ENCODE measurements at regions not wholly inside any gene's neighbourhood (a gene's known extent, or its start where the extent isn't known, plus 50 kb on each side); places are given as distances from the start of the nearest gene placed in this dataset.

GRCh38 chr9:118975736-118976135 lies 393.5 kb downstream of the BRINP1 start:
- H3K79me2 ChIP-seq (ENCODE audit: control insufficient read depth, insufficient read depth, low read length): no peaks in the 10 kb centered on the region
- H3K36me3 ChIP-seq (ENCODE audit: control insufficient read depth in 2 of 2, insufficient read depth in 2 of 2, low read length in 1 of 2): no peaks in the 10 kb centered on the region
- DNase-seq (ENCODE audit: low read depth, low spot score): no peak
- H3K4me1 ChIP-seq (ENCODE audit: control insufficient read depth, insufficient read depth, low read length): no peaks in the 10 kb centered on the region
- H3K9ac ChIP-seq (ENCODE audit: control insufficient read depth, insufficient read depth, low read length): no peak overlapping the region
- RAD21 ChIA-PET (ENCODE audit: unreplicated experiment): no interaction called here
- in situ Hi-C loops (cut with MboI) (no loop called here), intact Hi-C loops (cut with micrococcal nuclease; ENCODE audit: unreplicated experiment) (loop anchor here (5.0 kb wide), 1 partner anchor 453 kb away; no protein-coding TSS in a partner anchor)
- H3K4me3 ChIP-seq: no peak overlapping the region
- no peak overlapping the region for H3K4me2 ChIP-seq (ENCODE audit: control insufficient read depth, insufficient read depth)
- H3K27ac ChIP-seq (ENCODE audit: control insufficient read depth, insufficient read depth): no peak overlapping the region
- SMC1A ChIA-PET (ENCODE audit: uncharacterized antibody, unreplicated experiment): no interaction called here
- no peak for ATAC-seq
- no peak for TF ChIP-seq CREB1 (IDR thresholded peaks at IDR 0.05; ENCODE audit: low read depth)
- no peak for TF ChIP-seq SPI1 (IDR thresholded peaks at IDR 0.05; ENCODE audit: borderline replicate concordance, insufficient read depth, low read depth, low read length)
- TF ChIP-seq HDAC6 (IDR thresholded peaks at IDR 0.05; ENCODE audit: unreplicated experiment): no peak
- no peak for TF ChIP-seq IRF5 (IDR thresholded peaks at IDR 0.05; ENCODE audit: borderline replicate concordance)
- TF ChIP-seq CTCF (IDR thresholded peaks at IDR 0.05 in 2 of 3, conservative IDR thresholded peaks at IDR 0.05 in 1 of 3; ENCODE audit: control insufficient read depth in 2 of 3, extremely low read depth in 1 of 3, insufficient read depth in 1 of 3, low read depth in 3 of 3, low read length in 3 of 3): no peak
- TF ChIP-seq ESRRA (IDR thresholded peaks at IDR 0.05; ENCODE audit: low read length): no peak
- TF ChIP-seq, protein P1, sequence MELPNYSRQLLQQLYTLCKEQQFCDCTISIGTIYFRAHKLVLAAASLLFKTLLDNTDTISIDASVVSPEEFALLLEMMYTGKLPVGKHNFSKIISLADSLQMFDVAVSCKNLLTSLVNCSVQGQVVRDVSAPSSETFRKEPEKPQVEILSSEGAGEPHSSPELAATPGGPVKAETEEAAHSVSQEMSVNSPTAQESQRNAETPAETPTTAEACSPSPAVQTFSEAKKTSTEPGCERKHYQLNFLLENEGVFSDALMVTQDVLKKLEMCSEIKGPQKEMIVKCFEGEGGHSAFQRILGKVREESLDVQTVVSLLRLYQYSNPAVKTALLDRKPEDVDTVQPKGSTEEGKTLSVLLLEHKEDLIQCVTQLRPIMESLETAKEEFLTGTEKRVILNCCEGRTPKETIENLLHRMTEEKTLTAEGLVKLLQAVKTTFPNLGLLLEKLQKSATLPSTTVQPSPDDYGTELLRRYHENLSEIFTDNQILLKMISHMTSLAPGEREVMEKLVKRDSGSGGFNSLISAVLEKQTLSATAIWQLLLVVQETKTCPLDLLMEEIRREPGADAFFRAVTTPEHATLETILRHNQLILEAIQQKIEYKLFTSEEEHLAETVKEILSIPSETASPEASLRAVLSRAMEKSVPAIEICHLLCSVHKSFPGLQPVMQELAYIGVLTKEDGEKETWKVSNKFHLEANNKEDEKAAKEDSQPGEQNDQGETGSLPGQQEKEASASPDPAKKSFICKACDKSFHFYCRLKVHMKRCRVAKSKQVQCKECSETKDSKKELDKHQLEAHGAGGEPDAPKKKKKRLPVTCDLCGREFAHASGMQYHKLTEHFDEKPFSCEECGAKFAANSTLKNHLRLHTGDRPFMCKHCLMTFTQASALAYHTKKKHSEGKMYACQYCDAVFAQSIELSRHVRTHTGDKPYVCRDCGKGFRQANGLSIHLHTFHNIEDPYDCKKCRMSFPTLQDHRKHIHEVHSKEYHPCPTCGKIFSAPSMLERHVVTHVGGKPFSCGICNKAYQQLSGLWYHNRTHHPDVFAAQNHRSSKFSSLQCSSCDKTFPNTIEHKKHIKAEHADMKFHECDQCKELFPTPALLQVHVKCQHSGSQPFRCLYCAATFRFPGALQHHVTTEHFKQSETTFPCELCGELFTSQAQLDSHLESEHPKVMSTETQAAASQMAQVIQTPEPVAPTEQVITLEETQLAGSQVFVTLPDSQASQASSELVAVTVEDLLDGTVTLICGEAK (IDR thresholded peaks at IDR 0.05; ENCODE audit: borderline replicate concordance): no peak
- no peak for TF ChIP-seq MYC (IDR thresholded peaks at IDR 0.05; ENCODE audit: insufficient read depth, insufficient read length, insufficient replicate concordance, low read length, severe bottlenecking)
- no peak for TF ChIP-seq PAX5 (IDR thresholded peaks at IDR 0.05; ENCODE audit: borderline replicate concordance, low read depth, low read length)
- no TSS peak for BruUV-seq (replicated peaks)
- no peaks in the 10 kb centered on the region for H3K27me3 ChIP-seq (replicated peaks in 1 of 2; ENCODE audit: control insufficient read depth in 2 of 2, insufficient read depth in 2 of 2, low read length in 1 of 2)
- POLR2A ChIA-PET: no interaction called here
- FAIRE-seq: no peak
- H3K9me3 ChIP-seq (replicated peaks; ENCODE audit: control insufficient read depth, insufficient read depth, low read length): no peaks in the 10 kb centered on the region
- H4K20me1 ChIP-seq (ENCODE audit: control insufficient read depth, insufficient read depth): no peaks in the 10 kb centered on the region
- H2AFZ ChIP-seq (ENCODE audit: control insufficient read depth, low read depth, low read length): no peak overlapping the region
- CTCF ChIA-PET: no interaction called here
- WGBS (ENCODE audit: insufficient coverage, insufficient replicate concordance, low lambda C conversion rate, missing lambda C conversion rate): 0% methylated on average over 1 of the region's 1 CpG

All from GM12878 (cell line).